ENCODE measurements at regions not wholly inside any gene's neighbourhood (a gene's known extent, or its start where the extent isn't known, plus 50 kb on each side); places are given as distances from the start of the nearest gene placed in this dataset.

DNA sequence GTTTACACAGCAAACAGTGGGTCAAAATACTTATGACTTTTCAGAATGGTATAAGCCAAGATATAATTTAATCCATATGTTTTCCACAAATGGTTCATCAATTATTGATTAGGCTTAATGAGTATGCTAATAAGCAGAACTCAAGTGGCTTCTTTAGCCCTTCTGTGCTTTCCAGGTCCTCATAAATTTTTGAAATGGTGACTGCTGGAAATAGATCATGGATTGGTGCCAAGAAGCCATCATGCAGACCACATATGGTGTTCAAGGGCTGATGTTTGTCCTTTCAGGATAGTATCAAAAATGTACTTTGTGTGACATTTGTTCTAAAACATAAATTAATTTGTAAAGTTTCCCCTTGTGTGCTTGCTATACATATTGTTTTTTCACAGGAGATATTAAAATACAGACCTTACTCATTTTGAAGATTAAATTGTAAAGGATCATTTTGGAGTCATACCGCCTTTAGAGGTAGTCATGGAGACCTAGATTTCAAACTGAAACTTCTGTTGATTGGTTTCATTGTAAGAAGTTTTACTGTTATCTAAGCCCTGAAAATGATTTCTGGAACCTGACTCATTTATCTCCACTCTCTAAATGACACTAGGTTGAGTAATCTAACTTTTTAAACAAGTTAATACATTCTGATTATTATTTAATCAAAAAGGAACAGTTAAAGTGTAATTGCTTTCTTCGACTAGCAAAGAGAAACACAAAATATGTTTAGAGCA, 507.9 kb downstream of the PLA2G4A start:
- TF ChIP-seq, protein P1, sequence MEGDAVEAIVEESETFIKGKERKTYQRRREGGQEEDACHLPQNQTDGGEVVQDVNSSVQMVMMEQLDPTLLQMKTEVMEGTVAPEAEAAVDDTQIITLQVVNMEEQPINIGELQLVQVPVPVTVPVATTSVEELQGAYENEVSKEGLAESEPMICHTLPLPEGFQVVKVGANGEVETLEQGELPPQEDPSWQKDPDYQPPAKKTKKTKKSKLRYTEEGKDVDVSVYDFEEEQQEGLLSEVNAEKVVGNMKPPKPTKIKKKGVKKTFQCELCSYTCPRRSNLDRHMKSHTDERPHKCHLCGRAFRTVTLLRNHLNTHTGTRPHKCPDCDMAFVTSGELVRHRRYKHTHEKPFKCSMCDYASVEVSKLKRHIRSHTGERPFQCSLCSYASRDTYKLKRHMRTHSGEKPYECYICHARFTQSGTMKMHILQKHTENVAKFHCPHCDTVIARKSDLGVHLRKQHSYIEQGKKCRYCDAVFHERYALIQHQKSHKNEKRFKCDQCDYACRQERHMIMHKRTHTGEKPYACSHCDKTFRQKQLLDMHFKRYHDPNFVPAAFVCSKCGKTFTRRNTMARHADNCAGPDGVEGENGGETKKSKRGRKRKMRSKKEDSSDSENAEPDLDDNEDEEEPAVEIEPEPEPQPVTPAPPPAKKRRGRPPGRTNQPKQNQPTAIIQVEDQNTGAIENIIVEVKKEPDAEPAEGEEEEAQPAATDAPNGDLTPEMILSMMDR (IDR thresholded peaks at IDR 0.05), result no peak
- TF ChIP-seq POLR2A (IDR thresholded peaks at IDR 0.05), result no peak

All from esophagus squamous epithelium (tissue), 4 donors.